ENCODE measurements at regions not wholly inside any gene's neighbourhood (a gene's known extent, or its start where the extent isn't known, plus 50 kb on each side); places are given as distances from the start of the nearest gene placed in this dataset.

GRCh38 chr12:89965993-89966392 is 257.4 kb upstream of the ATP2B1 start:
- Histone ChIP-seq H3K4me2 (ENCODE audit: low read length) (no peak overlapping the region), H3K9me3 (ENCODE audit: control insufficient read depth, insufficient read depth, low read length) (no peaks in the 10 kb centered on the region), H3K9me2 (replicated peaks; ENCODE audit: control insufficient read depth, low read length) (no peaks in the 10 kb centered on the region), H3F3A (ENCODE audit: control insufficient read depth, insufficient read depth) (no peaks in the 10 kb centered on the region), H3K27me3 (ENCODE audit: control insufficient read depth, low read length) (no peaks in the 10 kb centered on the region), H3K4me3 (ENCODE audit: low read length) (no peak overlapping the region), H3K27ac (ENCODE audit: low read depth, low read length) (no peak overlapping the region), H3K4me1 (ENCODE audit: control insufficient read depth, low read length) (no peaks in the 10 kb centered on the region), H3K79me2 (ENCODE audit: control insufficient read depth, low read length) (no peaks in the 10 kb centered on the region), H4K20me1 (ENCODE audit: control insufficient read depth, insufficient read depth, low read depth, low read length) (no peaks in the 10 kb centered on the region), H3K36me3 (ENCODE audit: control insufficient read depth, low read length) (no peaks in the 10 kb centered on the region)
- TF ChIP-seq EZH2phosphoT487 (IDR thresholded peaks at IDR 0.05; ENCODE audit: borderline replicate concordance, low read length) (no peak), CTCF (IDR thresholded peaks at IDR 0.05; ENCODE audit: low read depth, low read length, poor library complexity, severe bottlenecking) (no peak)

GRCh38 chr12:89962648-89963047 is 254.0 kb upstream of the ATP2B1 start:
- peaks cover 6% of the 10 kb centered on the region; the same call in 1 of the 2 replicates for H3K9me3 ChIP-seq (ENCODE audit: control insufficient read depth, insufficient read depth, low read length)
- H3K36me3 ChIP-seq (ENCODE audit: control insufficient read depth, low read length), result no peaks in the 10 kb centered on the region
- H3K9me2 ChIP-seq (replicated peaks; ENCODE audit: control insufficient read depth, low read length), result no peaks in the 10 kb centered on the region
- H3F3A ChIP-seq (ENCODE audit: control insufficient read depth, insufficient read depth), result no peaks in the 10 kb centered on the region
- TF ChIP-seq EZH2phosphoT487 (IDR thresholded peaks at IDR 0.05; ENCODE audit: borderline replicate concordance, low read length), result no peak
- peak; percentile 17 for TF ChIP-seq CTCF (IDR thresholded peaks at IDR 0.05; ENCODE audit: low read depth, low read length, poor library complexity, severe bottlenecking)
- no peaks in the 10 kb centered on the region for H3K27me3 ChIP-seq (ENCODE audit: control insufficient read depth, low read length)
- no peaks in the 10 kb centered on the region for H3K4me1 ChIP-seq (ENCODE audit: control insufficient read depth, low read length)
- no peak overlapping the region for H3K4me2 ChIP-seq (ENCODE audit: low read length)
- H3K4me3 ChIP-seq (ENCODE audit: low read length), result no peak overlapping the region
- H3K27ac ChIP-seq (ENCODE audit: low read depth, low read length), result no peak overlapping the region
- no peaks in the 10 kb centered on the region for H4K20me1 ChIP-seq (ENCODE audit: control insufficient read depth, insufficient read depth, low read depth, low read length)
- no peaks in the 10 kb centered on the region for H3K79me2 ChIP-seq (ENCODE audit: control insufficient read depth, low read length)

GRCh38 chr12:89960607-89961394 is 252.2 kb upstream of the ATP2B1 start:
- H4K20me1 ChIP-seq (ENCODE audit: control insufficient read depth, insufficient read depth, low read depth, low read length), result no peaks in the 10 kb centered on the region
- no peaks in the 10 kb centered on the region for H3K36me3 ChIP-seq (ENCODE audit: control insufficient read depth, low read length)
- no peaks in the 10 kb centered on the region for H3K4me1 ChIP-seq (ENCODE audit: control insufficient read depth, low read length)
- H3K4me2 ChIP-seq (ENCODE audit: low read length), result no peak overlapping the region
- TF ChIP-seq CTCF (IDR thresholded peaks at IDR 0.05; ENCODE audit: low read depth, low read length, poor library complexity, severe bottlenecking) (no peak), EZH2phosphoT487 (IDR thresholded peaks at IDR 0.05; ENCODE audit: borderline replicate concordance, low read length) (no peak)
- no peak overlapping the region for H3K27ac ChIP-seq (ENCODE audit: low read depth, low read length)
- H3K9me3 ChIP-seq (ENCODE audit: control insufficient read depth, insufficient read depth, low read length), result peaks cover 6% of the 10 kb centered on the region; the same call in 1 of the 2 replicates
- H3K27me3 ChIP-seq (ENCODE audit: control insufficient read depth, low read length), result no peaks in the 10 kb centered on the region
- no peaks in the 10 kb centered on the region for H3F3A ChIP-seq (ENCODE audit: control insufficient read depth, insufficient read depth)
- no peaks in the 10 kb centered on the region for H3K79me2 ChIP-seq (ENCODE audit: control insufficient read depth, low read length)
- H3K4me3 ChIP-seq (ENCODE audit: low read length), result no peak overlapping the region
- no peaks in the 10 kb centered on the region for H3K9me2 ChIP-seq (replicated peaks; ENCODE audit: control insufficient read depth, low read length)
